Activated naive CD4-positive, alpha-beta T cell treated with anti-CD3 and anti-CD28 coated beads, Interleukin-2, amount 50 U/mL, for 72 hours (primary cell): ENCODE measurements at regions not wholly inside any gene's neighbourhood (a gene's known extent, or its start where the extent isn't known, plus 50 kb on each side); places are given as distances from the start of the nearest gene placed in this dataset.

Experiments
- ATAC-seq, 2 donors: fragments of 150-1000 bp; cut with Tn5 transposase; 2 replicates each; pipeline ENCODE4 v1.10.0; 2021; ENCODE audit warnings: mild to moderate bottlenecking in 2 of 2, moderate library complexity in 2 of 2
- DNase-seq, 2 donors: peaks; one replicate each; pipeline ENCODE4 v3.0.0; 2021 to 2022; ENCODE audit warnings: low spot score in 2 of 2
- H3K27ac Mint-ChIP-seq, 2 donors: one replicate each; pipeline ENCODE4 v1.8.0; 2022; ENCODE audit warnings: mild to moderate bottlenecking in 2 of 2, mixed read lengths in 2 of 2
- H3K36me3 Mint-ChIP-seq, 2 donors: one replicate each; pipeline ENCODE4 v1.8.0; 2022; ENCODE audit warnings: mixed read lengths in 2 of 2
- H3K9me3 Mint-ChIP-seq, 2 donors: one replicate each; pipeline ENCODE4 v1.8.0; 2022; ENCODE audit warnings: mixed read lengths in 2 of 2

DNA sequence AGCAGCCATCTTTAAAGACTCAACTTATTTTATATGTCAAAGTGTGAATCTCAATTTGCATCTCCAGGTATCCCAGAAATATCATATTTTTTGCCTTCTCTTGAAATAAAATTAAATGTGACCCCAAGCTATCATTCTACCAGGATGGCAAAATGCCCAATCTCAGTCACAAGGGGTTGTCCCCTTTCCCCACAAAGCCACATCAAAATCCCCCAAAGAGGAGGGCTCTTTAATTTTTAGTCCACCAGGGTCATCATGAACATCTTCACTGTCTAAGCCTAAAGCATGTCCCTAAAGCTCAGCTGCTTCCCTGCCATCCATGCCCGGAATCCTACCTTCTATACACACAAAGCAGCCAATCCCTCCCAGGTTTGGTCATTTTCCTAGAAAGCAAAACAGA, 670.5 kb upstream of the KLF4 start:
- Mint-ChIP-seq H3K9me3 (peaks cover 0 to 15% of the 10 kb centered on the region in 2 donors), H3K36me3 (no peaks in the 10 kb centered on the region), H3K27ac (no peak overlapping the region)
- no peak for DNase-seq
- no peak for ATAC-seq

DNA sequence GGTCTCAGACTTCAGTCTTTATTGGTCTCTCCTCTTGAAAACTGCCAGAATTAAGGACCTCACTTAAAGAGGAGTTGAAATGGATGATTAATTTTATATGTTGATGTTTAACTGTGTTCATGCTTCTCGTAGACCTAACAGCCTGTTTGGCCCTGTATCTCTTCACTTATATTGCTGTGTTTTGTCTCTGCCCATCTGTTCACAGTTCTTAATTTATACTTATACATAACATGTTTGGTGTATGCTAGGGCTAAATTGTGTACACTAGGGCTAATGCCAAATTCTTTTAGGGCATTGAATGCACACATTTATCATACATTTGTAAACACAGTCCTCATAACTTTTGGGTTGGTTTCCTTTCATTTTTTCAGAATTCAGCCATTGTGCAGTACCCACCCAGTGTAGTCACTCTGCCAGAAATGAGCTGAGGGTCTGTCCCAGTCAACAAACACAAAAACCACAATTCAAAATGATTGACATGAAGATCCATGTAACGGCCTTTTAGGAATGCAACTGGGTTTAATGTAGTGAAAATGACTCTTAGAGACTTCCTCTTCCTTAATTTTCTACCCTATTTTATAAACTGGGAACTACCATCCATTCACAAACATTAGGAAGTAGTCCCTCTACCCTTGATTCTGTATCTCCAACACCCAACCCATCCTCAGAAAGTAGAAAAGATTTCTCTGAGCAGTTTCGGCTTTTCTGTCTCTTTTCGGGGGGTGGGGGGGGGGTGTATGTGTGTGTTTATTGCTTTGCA, 668.8 kb upstream of the KLF4 start:
- no peak overlapping the region for H3K27ac Mint-ChIP-seq
- ATAC-seq (no peak), DNase-seq (no peak)
- H3K9me3 Mint-ChIP-seq, result peaks cover 0 to 11% of the 10 kb centered on the region in 2 donors
- H3K36me3 Mint-ChIP-seq, result no peaks in the 10 kb centered on the region

DNA sequence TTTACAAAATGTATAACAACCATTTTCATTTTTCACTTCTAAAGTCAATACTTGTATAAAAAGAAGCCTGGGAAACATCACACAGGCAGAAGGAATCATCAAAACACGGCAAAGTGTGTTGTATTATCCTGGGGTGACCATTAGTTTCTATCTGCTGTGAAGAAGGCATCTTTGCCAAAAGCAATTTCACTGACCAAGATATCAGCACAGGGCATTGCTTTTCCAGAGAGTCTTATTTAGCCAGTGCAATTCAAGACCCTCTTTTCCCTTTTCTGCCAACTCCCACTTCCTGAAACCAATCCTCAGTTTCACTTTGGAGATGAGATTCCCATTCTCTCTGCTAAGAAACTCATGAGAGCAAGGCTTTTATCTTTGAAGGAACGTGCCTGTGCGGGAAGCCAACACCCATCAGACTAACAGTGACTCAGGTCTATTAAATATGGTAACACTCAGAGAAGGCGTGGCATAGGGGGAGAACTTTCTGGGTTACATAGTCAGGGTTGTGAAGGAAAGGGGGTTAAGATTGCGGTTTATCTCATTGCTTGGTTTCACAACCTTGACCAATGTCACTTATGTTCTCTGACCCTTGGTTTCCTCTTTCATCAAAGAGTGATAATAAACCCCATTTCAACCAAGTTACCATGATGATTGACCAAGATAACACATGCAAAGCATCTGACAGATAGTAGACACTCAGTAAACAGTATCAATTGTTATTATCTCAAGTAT, 666.9 kb upstream of the KLF4 start:
- ATAC-seq, result no peak
- no peaks in the 10 kb centered on the region for H3K36me3 Mint-ChIP-seq
- DNase-seq, result no peak
- peaks cover 0 to 13% of the 10 kb centered on the region in 2 donors for H3K9me3 Mint-ChIP-seq
- H3K27ac Mint-ChIP-seq, result no peak overlapping the region

DNA sequence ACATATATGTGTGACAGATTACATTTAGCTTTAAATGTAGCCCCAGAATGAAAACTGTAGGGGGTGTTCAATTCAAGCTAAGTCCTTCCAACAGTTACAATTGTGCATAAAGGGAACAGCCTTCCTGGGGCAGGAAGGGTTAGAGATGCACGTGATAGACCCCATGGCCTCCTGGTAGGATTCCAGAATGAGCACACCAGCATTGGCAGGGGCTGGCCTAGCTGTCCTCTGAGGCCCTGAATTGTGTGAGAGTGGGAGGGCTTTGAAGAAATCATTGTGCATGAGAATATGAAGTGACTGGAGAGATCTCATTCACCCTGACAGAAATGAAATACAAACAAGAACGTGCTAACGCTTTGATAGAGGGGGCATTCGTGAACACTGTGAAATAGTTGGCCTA, 663.8 kb upstream of the KLF4 start:
- Mint-ChIP-seq H3K27ac (no peak overlapping the region), H3K36me3 (no peaks in the 10 kb centered on the region), H3K9me3 (peaks cover 0 to 8% of the 10 kb centered on the region in 2 donors)
- ATAC-seq, result no peak
- DNase-seq, result no peak

DNA sequence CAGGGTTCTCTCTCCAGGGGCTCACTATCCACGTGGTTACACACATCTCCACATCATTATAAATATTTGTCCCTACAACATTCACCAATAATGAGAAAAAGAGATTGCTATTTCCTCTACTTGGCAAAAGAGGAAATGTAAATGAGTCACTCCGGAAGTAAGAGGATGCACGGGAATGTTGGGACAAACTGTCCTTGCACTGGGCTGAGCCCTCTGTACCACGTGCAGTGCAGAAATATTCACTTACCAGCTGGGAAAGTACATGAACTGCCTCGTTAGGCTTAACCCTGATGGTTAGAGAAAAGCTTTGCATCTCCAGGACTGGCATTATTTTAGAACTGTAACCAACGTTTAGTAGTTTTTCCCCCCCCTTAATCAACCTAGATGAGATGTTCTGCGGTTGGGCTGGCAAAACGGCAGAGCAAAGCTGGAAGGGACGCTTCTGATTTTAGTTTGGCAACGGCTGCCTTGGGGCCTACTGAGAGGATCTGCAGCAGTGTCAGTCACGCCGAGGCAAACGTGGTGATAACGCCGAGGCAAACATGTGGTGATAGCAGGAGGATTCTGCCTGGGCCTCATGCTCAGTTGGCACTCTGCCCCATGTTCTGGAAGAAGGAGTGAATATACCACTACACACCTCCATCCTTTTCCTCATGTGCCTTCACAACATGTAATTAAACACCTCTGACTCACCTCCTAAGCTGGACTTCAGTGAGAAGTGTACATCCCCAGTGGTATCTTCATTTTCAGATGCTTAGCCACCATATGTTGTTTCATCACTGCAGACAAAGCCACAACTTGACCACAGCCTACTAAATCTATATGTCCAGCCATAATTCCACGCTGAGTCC, 661.4 kb upstream of the KLF4 start:
- peaks cover 5 to 16% of the 10 kb centered on the region in 2 donors for H3K9me3 Mint-ChIP-seq
- DNase-seq (no peak), ATAC-seq (no peak)
- H3K36me3 Mint-ChIP-seq, result no peaks in the 10 kb centered on the region
- no peak overlapping the region for H3K27ac Mint-ChIP-seq

DNA sequence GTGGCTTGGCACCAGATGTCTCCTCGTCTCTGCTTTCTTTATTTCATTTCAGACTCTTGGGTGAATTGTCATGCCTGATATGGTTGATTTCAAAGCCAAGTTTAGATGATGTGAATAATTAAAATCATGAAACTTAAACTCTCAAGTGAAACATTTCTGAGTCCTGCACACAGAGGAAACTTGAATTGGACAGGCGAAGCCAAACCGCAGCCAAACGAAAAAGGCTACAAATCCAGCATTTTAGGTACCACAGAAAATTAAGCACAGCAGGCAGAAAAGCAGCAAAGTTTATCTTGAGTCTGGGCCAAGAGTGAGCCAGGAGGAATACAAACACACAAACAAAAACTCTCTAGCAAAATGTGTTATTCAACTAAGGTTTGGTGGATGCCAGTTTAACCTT, 659.8 kb upstream of the KLF4 start:
- Mint-ChIP-seq H3K36me3 (no peaks in the 10 kb centered on the region), H3K9me3 (peaks cover 12 to 22% of the 10 kb centered on the region in 2 donors), H3K27ac (no peak overlapping the region)
- no peak for DNase-seq
- no peak for ATAC-seq

DNA sequence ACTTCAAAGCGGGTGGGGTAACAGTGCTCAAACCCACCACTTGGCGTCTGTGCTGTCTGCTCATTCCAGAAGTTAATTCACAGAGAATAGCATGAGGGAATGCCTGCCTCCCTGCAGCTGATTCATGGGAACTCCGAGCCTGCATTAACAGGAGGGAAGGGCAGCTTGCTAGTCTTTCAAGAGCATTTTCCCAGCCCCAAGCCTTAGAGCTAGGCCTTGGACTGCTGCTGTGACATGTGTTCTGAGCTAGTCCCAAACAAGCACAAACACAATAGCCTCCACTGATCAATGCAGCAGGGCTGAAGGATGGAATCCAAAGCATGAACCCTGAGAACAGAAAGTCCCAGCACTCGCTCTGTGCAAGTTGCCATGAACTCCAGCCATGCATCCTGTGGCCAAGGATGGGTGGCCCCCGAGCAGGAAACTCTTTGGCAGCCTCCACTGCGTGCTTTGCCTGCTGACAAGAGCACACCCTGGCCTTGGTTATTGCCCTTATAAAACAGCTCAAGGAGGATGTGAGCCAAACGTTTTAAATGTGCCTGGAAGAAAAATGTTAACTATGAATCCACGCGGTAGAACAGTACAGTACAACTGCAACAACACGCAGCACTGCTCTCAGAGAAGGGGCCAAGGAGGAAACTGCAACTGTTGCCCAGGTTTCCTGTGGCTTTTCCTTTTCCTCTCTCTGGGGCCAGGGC, 653.1 kb upstream of the KLF4 start:
- no peak overlapping the region for H3K27ac Mint-ChIP-seq
- H3K9me3 Mint-ChIP-seq, result peaks cover 16 to 26% of the 10 kb centered on the region in 2 donors
- H3K36me3 Mint-ChIP-seq, result no peaks in the 10 kb centered on the region
- no peak for DNase-seq
- ATAC-seq, result no peak

DNA sequence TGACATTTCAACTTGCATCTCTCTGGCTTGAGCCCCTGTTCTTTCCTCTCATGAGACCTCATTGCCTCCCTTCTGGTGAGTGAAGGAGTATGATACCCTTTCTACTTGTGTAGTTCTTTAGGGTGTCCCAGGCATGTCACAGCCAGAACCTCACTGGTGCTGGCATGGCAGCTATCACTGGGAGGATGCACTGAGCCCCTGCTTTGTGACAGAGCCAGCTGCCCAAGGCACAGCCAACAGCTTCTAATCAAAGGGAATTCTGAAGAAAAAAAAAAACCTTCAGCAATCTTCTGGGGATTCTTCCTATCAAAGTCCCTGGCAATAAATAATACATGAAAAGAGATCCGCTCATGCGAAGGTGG, 652.6 kb upstream of the KLF4 start:
- Mint-ChIP-seq H3K36me3 (no peaks in the 10 kb centered on the region), H3K9me3 (peaks cover 11 to 24% of the 10 kb centered on the region in 2 donors), H3K27ac (no peak overlapping the region)
- DNase-seq (no peak), ATAC-seq (no peak)

DNA sequence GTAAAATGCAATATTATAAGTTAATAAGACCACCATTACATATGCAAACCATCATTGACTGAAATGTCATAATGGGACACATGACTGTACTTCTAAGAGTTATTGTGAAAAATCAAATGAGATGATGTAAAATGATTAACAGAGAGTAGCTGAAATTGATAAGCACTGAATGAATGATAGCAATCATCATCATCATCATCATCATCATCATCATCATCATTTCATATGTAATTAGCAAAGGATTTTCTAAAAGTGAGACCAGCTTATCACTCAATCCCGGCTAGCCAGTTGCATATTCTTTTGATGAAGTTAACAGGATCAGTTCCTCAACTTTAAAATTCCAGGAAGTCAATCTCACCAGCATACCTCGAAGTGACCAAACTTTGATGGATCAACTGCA, 650.3 kb upstream of the KLF4 start:
- no peaks in the 10 kb centered on the region for H3K36me3 Mint-ChIP-seq
- H3K9me3 Mint-ChIP-seq, result peaks cover 4 to 17% of the 10 kb centered on the region in 2 donors
- H3K27ac Mint-ChIP-seq, result no peak overlapping the region
- ATAC-seq, result no peak
- no peak for DNase-seq

DNA sequence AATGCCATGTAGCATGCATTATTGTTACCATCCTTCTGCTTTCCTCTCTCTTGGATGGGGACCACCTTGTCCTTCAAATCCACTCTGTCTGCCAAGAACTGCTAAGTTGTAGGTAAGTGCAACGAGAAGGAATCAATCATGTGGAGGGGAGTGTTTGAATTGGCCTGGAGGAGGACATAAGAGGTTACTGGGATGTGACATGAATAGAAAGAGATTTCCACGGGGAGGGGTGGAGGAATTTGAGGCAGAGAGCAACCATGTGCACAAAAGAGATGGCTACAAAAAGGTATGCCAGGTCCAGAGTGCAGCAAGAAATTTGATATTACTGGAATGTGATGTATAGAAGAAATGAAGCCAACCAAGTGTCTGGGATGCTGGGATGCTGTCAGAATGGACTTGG, 648.9 kb upstream of the KLF4 start:
- DNase-seq (no peak), ATAC-seq (no peak)
- Mint-ChIP-seq H3K27ac (no peak overlapping the region), H3K9me3 (peaks cover 4 to 17% of the 10 kb centered on the region in 2 donors), H3K36me3 (no peaks in the 10 kb centered on the region)

DNA sequence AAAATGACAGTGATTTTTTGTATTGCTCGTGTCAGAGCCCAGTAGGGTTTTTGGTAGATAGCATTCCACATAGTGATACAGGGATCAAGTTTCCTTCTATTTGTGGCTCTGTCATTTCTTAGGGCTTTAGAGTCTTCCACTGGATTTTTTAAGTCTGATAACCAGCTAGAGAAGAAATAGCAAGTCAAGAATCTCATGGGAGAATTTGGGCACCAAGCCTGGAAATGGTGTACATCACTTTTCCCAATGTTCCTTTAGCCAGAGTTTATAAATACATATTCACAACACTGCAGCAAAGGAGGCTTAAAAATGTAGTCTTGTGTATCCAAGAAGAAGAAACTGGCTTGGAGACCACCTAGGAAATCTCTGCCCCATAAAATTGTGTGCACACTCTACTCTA, 647.1 kb upstream of the KLF4 start:
- DNase-seq, result no peak
- ATAC-seq, result no peak
- no peak overlapping the region for H3K27ac Mint-ChIP-seq
- no peaks in the 10 kb centered on the region for H3K36me3 Mint-ChIP-seq
- H3K9me3 Mint-ChIP-seq, result peaks cover 4 to 17% of the 10 kb centered on the region in 2 donors

DNA sequence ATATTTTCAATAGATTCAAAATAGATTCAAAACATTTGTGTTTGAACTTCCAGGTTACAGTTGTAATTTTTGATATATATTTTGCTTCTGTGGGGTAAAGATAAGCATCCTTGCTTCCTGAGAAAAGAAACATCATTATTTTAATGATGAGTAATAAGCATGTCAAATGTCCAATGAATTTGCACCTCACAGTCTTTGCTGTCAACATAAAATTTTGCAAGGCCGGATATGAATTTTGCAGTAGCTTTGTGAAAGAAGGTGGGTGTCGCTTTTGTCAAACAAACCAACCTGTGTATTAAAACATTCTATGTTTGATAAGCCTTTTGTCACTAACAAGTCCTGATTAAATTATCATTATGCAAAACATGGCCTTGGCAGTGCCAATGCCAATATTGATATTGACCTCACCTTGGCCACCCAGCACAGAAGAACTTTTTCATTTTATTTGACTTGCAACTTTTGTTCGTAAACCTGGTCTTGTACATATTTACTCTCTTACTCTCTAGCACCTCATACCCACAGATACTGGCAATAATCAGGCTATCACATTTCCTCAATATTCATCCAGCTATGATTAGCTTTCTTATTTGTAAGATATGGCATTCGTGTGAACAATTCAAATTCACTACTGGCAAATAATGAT, 645.0 kb upstream of the KLF4 start:
- peaks cover 0 to 10% of the 10 kb centered on the region in 2 donors for H3K9me3 Mint-ChIP-seq
- no peak overlapping the region for H3K27ac Mint-ChIP-seq
- DNase-seq (no peak), ATAC-seq (no peak)
- no peaks in the 10 kb centered on the region for H3K36me3 Mint-ChIP-seq

DNA sequence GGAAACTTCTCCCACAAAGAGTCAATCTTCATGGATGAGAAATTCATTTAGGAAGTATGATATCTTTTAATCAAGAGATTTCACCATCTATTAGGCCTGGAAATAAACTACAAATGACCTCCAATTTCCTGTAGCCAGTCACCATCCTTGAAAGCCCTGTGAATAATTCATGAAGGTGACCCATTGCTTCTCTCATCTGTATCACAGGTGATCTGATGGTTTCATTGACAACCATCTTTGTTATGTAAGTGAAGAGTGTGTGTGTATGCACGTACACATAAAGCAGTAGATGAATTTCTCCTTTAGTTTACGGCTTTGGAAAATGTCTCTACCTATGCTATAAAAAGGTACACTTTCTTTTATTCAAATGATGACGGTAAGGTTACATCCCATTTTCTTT, 644.1 kb upstream of the KLF4 start:
- no peak for DNase-seq
- H3K9me3 Mint-ChIP-seq, result peaks cover 0 to 10% of the 10 kb centered on the region in 2 donors
- H3K36me3 Mint-ChIP-seq, result no peaks in the 10 kb centered on the region
- H3K27ac Mint-ChIP-seq, result no peak overlapping the region
- ATAC-seq, result no peak

DNA sequence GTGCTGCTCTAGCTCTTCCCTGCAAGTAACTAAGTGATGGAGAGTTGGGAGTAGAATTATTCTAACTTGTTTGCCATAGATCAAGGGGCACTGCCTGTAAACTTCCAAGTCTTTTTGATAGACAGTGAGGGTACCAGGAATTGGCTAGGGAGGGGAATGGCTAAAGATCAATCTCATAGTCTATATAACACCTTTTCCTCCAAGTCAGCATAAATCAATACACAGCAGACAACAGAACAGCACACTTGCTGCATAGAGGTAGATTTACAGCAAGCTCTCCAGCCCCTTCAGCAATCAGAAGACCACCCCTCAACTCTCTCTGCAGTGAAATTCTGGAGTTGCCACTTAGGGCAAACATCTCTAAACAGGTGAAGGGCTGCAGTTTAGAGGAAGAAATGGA, 643.5 kb upstream of the KLF4 start:
- Mint-ChIP-seq H3K27ac (no peak overlapping the region), H3K36me3 (no peaks in the 10 kb centered on the region), H3K9me3 (peaks cover 0 to 5% of the 10 kb centered on the region in 2 donors)
- no peak for DNase-seq
- ATAC-seq, result no peak

DNA sequence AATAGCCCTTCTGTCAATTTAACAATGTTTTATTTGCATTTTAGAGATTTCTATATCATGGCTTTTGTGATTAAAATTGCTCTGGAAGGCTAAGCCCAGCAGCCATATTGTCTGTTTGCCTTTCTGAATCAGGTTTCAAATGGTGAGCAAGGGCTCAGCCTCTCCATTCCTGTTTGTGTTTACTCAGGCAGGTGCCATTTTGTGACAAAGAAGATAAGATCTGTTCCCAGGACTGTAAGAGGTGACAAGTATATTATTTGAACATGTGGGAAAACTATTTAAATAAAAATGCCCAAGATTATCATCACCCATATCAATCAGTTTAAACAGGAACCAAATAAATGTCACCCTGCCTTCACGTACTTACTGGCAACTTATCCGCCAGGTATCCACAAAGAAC, 641.3 kb upstream of the KLF4 start:
- Mint-ChIP-seq H3K9me3 (no peaks in the 10 kb centered on the region), H3K36me3 (no peaks in the 10 kb centered on the region), H3K27ac (no peak overlapping the region)
- no peak for ATAC-seq
- no peak for DNase-seq

DNA sequence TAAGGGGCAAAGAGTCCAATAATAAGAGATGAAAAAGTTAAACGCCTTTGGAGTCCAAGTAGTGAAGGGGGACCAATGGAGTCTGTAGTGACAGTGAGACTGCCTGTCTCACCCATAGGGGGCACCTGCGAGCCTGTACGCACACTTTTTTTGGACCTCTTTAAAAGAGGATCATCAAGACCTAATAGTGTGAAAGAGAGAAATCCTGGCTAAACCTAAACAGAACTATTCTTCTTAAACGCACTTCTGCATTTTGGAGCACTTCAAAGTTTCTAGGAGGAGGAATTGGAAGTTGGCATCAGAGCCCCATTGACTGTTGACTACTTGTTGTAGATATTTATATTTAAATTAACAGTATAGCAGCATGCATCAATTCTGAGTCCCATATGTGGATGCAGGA, 636.1 kb upstream of the KLF4 start:
- ATAC-seq (no peak), DNase-seq (no peak)
- H3K9me3 Mint-ChIP-seq, result peaks cover 4 to 5% of the 10 kb centered on the region in 2 donors
- H3K27ac Mint-ChIP-seq, result no peak overlapping the region
- no peaks in the 10 kb centered on the region for H3K36me3 Mint-ChIP-seq
